Colonic mucosa (tissue), 4 donors: ENCODE measurements at regions not wholly inside any gene's neighbourhood (a gene's known extent, or its start where the extent isn't known, plus 50 kb on each side); places are given as distances from the start of the nearest gene placed in this dataset.
A peak's percentile ranks its signal among the peaks of the same experiment; 100 is the strongest.

Source experiments
- DNase-seq: peaks from one replicate; pipeline ENCODE4 v3.0.0-alpha.2; 2020
- H3K27ac ChIP-seq: fragments of 200-600 bp; one replicate; pipeline ENCODE4 v1.8.0; 2021
- H3K27me3 ChIP-seq: fragments of 200-600 bp; one replicate; pipeline ENCODE4 v1.8.0; 2021
- H3K36me3 ChIP-seq: fragments of 200-600 bp; one replicate; pipeline ENCODE4 v1.8.0; 2021
- H3K4me1 ChIP-seq: fragments of 200-600 bp; one replicate; pipeline ENCODE4 v1.8.0; 2021; ENCODE audit warnings: mild to moderate bottlenecking
- H3K4me3 ChIP-seq: fragments of 200-600 bp; one replicate; pipeline ENCODE4 v1.8.0; 2021
- H3K9ac ChIP-seq, 2 donors: one replicate each; pipeline ENCODE4 v1.7.0; 2013; ENCODE audit warnings: control low read depth in 2 of 2, low read depth in 2 of 2, low read length in 2 of 2
- H3K9me3 ChIP-seq: fragments of 200-600 bp; one replicate; pipeline ENCODE4 v1.8.0; 2021
- intact Hi-C: fragments of 100-400 bp; cut with DNase I; formaldehyde crosslinking; loops from one replicate; pipeline ENCODE4 v1.14.1; 2022
- TF ChIP-seq, protein P1 (sequence below): fragments of 200-600 bp; IDR thresholded peaks from one replicate; pipeline ENCODE4 v1.8.0; 2022; ENCODE audit warnings: antibody characterized with exemption, mild to moderate bottlenecking
- donor health status: healthy.
- donor health status: DM: no; HTN: no; CAD: no.
- donor health status: DM: no; HTN: no; CAD: no.

DNA sequence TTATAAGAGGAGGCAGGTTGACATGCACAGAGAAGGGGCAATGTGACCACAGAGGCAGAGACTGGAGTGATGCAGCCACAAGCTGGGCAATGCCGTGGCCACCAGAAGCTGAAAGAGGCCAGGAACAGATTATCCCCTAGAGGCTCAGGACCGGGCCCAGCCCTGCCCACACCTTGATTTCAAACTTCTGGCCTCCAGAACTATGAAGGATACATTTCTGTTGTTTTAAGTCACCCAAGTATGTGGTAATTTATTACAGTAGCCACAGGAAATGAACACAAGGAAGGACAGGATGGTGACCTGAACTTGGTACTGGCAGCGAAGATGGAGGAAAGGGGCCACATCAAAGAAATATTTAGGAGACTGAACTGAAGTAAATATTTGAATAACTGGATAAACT, 66.8 kb upstream of the RIOK3 start:
- no peak for DNase-seq
- Histone ChIP-seq H3K36me3 (no peaks in the 10 kb centered on the region), H3K9me3 (no peaks in the 10 kb centered on the region), H3K9ac (no peak overlapping the region), H3K4me1 (no peaks in the 10 kb centered on the region), H3K27ac (no peak overlapping the region), H3K4me3 (no peak overlapping the region), H3K27me3 (no peaks in the 10 kb centered on the region)
- TF ChIP-seq, protein P1, sequence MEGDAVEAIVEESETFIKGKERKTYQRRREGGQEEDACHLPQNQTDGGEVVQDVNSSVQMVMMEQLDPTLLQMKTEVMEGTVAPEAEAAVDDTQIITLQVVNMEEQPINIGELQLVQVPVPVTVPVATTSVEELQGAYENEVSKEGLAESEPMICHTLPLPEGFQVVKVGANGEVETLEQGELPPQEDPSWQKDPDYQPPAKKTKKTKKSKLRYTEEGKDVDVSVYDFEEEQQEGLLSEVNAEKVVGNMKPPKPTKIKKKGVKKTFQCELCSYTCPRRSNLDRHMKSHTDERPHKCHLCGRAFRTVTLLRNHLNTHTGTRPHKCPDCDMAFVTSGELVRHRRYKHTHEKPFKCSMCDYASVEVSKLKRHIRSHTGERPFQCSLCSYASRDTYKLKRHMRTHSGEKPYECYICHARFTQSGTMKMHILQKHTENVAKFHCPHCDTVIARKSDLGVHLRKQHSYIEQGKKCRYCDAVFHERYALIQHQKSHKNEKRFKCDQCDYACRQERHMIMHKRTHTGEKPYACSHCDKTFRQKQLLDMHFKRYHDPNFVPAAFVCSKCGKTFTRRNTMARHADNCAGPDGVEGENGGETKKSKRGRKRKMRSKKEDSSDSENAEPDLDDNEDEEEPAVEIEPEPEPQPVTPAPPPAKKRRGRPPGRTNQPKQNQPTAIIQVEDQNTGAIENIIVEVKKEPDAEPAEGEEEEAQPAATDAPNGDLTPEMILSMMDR: no peak
- intact Hi-C loops: no loop called here

DNA sequence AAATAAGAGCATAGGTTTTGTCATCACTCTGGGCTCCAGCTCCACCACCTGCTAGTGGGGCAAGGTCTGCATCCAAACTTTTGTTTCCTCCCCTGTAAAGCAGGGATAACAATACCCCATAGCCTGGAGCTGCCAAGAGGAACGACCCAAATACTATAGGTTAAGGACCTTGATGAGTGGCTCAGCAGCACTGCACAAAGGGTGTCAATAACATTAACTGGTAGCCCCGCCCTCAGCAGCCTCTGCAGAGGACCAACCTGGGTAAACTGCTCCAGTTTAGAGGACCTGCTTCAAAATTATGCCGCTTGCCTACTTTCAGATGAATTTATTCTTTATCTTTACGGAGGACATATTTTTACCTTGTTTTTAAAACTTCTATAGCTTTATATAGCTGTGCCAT, 65.8 kb upstream of the RIOK3 start:
- no peak for DNase-seq
- no peaks in the 10 kb centered on the region for H3K4me1 ChIP-seq
- no peaks in the 10 kb centered on the region for H3K36me3 ChIP-seq
- no peak overlapping the region for H3K9ac ChIP-seq
- no peak overlapping the region for H3K4me3 ChIP-seq
- intact Hi-C loops: no loop called here
- no peak overlapping the region for H3K27ac ChIP-seq
- H3K9me3 ChIP-seq: no peaks in the 10 kb centered on the region
- no peaks in the 10 kb centered on the region for H3K27me3 ChIP-seq
- TF ChIP-seq, protein P1: no peak

DNA sequence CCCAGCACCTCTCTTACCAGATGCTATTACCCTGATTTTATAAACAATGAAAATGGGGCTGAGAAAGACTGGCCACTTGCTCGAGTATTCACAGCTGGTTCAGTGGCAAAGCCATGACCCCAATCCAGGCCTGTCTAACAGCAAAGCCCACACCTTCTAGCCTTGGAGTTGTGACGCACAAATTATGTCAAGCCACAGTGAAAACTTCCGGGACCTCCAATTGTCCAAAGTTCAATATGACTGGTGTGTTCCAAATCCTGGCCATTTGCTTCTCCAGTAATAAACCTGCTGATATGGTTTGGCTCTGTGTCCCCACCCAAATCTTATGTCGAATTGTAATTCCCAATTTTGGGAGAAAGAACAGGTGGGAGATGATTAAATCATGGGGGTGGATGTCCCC, 64.7 kb upstream of the RIOK3 start:
- intact Hi-C loops: no loop called here
- H3K4me1 ChIP-seq: no peaks in the 10 kb centered on the region
- TF ChIP-seq, protein P1: no peak
- H3K4me3 ChIP-seq: no peak overlapping the region
- no peaks in the 10 kb centered on the region for H3K9me3 ChIP-seq
- H3K27ac ChIP-seq: no peak overlapping the region
- no peaks in the 10 kb centered on the region for H3K36me3 ChIP-seq
- no peak overlapping the region for H3K9ac ChIP-seq
- H3K27me3 ChIP-seq: no peaks in the 10 kb centered on the region
- DNase-seq: peak; percentile 55

DNA sequence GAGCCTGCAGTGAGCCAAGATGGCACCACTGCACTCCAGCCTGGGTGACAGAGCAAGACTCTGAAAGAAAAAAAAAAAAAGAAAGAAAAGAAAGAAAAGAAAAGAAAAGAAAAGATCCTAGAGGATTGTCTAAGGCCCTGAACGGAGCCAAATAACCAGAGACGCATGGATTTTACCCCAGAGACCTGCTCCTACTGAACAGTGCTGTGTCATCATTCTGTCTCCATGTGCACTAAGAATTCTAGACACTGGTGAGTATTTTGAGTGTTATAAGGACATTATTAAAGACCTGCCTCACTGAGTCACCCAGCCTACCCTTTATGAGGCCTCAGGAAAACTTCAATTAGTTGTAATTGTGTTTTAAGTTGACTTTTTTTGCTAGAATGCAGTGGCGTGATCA, 61.9 kb upstream of the RIOK3 start:
- Histone ChIP-seq H3K9ac (no peak overlapping the region), H3K4me3 (no peak overlapping the region), H3K9me3 (no peaks in the 10 kb centered on the region), H3K4me1 (no peaks in the 10 kb centered on the region), H3K27me3 (no peaks in the 10 kb centered on the region), H3K36me3 (no peaks in the 10 kb centered on the region), H3K27ac (no peak overlapping the region)
- intact Hi-C loops: no loop called here
- TF ChIP-seq, protein P1: no peak
- no peak for DNase-seq

DNA sequence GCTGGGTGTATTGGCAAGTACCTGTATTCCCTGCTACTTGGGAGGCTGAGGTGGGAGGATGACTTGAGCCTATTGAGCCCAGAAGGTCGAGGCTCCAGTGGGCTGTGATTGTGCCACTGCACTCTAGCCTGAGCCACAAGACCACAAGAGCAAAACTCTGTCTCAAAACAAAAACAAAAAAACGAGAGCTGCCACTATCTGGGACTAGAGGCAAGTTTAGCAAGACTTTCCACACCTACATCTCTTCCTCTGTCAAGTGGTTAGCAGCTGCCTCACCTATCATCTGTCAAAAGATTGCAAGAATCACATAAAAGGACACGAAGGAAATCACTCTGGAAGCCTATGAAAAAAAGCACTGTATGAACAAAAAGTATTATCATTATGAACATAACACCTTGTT, 55.2 kb upstream of the RIOK3 start:
- no peak for DNase-seq
- no peaks in the 10 kb centered on the region for H3K4me1 ChIP-seq
- no peak overlapping the region for H3K9ac ChIP-seq

More for the DNA sequence above, 55.2 kb upstream of the RIOK3 start:
- TF ChIP-seq, protein P1: no peak
- Histone ChIP-seq H3K27ac (no peak overlapping the region), H3K9me3 (no peaks in the 10 kb centered on the region), H3K4me3 (no peak overlapping the region), H3K27me3 (no peaks in the 10 kb centered on the region), H3K36me3 (no peaks in the 10 kb centered on the region)
- intact Hi-C loops: no loop called here
